HG03442 (cell line): ENCODE measurements at regions not wholly inside any gene's neighbourhood (a gene's known extent, or its start where the extent isn't known, plus 50 kb on each side); places are given as distances from the start of the nearest gene placed in this dataset.

Source experiments
- ATAC-seq: cut with Tn5 transposase; IDR thresholded peaks from one replicate; pipeline ENCODE4 v1.9.1; 2021; ENCODE audit warnings: mild to moderate bottlenecking, moderate library complexity; ENCODE audit not compliant: unreplicated experiment

DNA sequence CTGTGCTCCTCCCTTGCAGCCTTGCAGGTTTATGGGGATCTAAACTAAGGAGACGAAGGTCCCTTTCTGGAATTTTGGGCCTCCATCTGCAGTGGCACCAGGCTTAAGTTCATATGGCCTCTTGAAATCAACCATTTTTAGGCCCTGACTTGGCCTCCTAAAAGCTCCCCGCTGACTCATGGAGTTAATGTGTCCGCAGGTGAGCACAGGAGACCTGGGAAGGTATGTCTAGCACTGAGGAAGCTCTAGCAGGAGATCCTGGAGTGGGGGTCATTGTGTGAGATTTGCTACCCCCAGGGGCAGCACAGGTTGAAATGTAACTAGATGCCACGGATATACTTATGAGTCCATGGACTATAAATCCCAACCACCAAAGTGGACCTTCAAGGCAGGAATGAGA is 95.9 kb upstream of the CELF4 start:
- no peak for ATAC-seq

DNA sequence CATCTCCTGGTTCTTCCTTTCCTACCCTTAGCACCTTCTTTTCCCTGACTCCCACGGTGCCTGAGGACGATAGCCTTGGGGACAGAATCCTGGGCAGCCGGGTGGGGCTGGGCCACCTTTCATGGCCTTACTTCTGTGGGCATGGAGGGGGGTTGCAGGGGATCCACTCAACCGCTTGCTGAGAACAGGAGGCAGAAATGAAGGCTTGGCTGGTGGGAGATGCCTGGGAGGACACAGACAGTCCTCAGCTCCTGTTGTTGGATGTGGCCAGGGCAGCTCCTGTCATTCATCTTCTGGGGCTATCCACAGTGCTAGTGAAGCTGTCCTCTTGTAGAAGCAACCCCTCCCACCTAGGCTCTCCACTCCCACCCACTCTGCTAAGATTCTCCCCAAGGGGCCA is 95.5 kb upstream of the CELF4 start:
- ATAC-seq, result no peak

DNA sequence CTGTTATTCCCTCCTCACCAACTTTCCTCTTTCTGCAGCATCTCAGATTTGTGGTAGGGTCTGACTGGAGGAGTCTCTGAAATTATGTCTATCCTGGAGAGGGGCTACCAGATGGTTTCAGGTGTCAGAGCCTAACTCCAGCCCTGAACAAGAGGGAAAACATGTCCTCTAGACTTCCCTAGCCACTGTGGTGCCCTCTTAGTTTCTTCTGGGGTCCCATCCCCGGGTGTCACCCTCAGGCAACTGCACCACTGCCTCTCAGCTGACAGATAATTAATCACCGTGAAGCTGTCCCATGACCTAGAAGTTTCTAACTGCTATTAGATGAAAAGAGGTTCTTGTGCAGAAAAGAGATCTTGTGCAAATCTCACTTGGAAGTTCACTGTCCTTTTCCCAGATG is 95.1 kb upstream of the CELF4 start:
- no peak for ATAC-seq

DNA sequence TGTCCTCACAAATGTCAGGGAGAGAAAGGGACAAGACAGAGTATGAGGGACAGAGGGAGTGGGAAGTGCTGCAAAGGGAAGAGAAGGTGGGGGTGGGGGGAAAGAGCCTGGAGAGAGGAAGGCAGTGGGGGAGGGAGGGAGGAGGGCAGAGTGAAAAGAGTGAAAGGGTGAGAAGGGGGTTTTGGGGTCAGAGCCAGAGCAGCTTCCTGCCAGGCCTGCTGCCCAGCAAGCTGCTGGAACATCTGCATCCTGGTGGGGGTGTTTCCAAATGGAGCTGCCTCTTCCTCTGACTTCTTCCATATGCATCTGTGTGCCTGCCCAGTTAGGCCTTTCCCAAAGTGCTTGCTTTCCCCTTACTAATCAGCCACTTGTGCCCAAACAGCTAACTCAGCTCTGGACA is 94.3 kb upstream of the CELF4 start:
- no peak for ATAC-seq

DNA sequence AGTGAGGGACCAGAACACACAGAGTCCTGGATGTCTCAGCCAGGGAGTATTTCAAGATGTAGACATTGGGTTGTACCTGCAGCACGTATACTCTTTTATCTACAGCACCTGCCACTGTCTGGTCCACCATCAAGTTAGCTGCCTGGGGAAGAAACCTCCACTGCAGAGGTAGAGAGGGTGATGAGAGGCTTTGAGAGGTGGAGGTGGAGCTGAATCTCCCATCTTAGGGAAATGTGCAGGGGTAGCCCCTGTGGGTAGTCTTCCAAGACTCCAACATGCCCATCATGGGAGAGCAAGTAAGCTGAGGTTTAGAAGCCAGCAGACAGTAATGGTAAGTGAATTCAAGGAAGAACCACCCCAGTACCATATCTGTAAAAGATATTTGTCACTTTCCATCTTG is 93.3 kb upstream of the CELF4 start:
- ATAC-seq, result no peak

DNA sequence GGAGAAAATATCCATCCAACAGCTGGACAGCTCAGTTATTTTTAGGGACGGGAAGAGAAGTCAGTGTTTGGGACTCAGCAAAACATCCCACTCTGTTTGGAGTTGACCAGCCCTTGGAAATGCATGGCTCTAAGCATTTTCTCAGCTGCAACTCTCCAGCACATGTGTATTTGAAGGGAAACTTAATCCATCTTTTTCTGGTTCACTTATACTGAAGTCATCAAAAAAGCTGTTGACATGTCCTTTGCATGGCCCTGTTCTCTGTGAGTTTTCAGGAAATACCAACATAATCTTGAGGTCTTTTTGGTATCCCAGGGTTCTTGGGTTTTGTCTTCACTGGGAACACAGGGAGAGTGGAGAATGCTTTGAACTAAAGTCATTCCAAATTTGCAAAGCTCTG is 91.9 kb upstream of the CELF4 start:
- ATAC-seq, result no peak

DNA sequence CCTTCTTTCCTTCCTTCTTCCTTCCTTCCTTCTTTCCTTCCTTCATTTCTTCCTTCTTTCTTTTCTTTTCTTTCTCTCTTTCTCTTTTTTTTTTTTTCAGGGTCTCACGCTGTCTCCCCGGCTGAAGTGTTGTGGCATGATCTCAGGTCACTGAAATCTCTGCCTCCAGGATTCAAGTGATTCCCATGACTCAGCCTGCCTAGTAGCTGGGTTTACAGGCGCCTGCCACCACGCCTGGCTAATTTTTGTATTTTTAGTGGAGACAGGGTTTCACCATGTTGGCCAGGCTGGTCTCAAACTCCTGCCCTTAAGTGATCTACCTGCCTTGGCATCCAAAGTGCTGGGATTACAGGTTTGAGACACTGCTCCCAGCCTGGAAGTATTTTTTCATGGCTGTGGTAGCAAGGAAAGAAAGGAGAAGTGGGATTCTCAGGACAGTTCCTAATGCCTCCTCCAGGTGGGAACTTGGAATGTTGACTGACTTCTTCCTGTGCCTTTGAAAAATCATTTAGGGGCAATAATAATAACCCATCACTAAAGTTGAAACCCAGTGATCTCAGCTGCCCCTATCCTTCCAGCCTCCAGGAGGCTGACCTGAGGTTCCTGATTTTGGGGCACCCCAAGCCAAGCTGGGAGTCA is 89.3 kb upstream of the CELF4 start:
- ATAC-seq, result no peak

DNA sequence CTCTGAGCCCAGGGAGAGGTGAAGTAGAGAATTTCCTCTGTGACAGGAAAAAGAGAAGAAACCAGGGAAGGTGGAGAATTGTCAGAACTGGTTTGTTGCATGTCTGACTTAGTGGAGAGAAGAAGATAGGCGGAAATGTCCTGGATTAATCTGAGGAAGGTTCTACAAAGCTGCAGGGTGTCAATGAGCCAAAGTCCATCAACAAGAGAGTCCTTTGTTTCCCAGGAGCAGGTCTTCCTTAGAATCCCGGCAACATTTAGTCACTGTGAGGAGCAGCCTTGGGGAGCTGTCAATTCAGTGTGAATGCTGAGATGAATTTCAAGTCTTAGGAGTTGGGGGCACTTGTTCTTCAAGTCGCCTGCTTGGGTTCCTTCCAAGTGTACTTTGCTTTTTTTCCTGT is 88.4 kb upstream of the CELF4 start:
- ATAC-seq, result no peak

DNA sequence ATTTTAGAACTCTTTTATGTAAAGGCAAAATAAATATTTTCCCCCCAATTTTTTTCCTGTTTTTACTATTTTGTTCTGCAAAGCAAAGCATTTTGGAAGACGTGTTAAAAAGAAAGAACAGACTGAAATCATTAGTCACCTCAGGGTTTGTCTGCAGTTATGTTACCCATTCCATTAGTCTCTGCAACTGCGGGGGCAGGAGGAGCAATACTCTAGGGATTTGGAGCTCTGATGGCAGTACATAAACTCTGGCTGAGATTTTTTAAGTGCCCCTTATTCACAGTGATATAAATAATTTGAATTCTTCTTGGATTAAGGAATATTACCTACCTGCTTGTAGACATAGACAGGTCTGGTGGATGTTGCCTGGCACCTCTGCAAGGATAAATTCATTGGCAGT is 88.0 kb upstream of the CELF4 start:
- ATAC-seq, result no peak

DNA sequence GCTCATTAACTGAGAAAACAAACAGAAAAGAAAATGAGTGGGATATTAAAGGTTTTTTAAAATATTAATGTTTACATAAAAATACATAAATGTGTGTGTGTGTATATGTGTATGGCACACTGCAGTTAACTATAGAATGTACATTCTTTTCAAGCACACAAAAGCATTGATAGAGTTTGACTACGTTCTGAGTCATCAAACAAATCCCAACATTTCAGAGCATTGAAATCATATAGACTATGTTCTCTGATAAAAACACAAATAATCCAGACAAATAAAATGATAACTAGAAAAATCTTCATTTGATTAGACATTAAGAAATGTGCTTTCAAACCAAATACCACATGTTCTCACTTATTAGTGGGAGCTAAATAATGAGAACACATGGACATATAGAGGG is 84.3 kb upstream of the CELF4 start:
- ATAC-seq, result no peak

DNA sequence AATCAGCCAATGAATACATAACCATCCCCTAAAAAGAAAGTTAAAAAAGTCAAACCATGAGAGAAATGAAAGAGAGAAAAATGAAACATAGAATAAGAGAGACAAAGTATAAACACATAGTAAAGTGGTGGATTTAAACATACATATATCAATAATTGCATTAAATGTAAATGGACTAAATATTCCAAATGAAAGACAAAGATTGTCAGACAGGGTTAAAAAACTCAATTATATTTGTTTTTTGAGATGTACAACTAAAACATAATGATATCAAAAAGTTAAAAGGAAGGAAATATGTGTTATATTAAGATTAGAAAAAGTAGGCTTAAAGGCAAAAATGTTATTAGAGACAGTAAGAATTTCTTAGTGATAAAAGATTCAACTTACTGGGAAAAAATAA is 83.8 kb upstream of the CELF4 start:
- no peak for ATAC-seq

DNA sequence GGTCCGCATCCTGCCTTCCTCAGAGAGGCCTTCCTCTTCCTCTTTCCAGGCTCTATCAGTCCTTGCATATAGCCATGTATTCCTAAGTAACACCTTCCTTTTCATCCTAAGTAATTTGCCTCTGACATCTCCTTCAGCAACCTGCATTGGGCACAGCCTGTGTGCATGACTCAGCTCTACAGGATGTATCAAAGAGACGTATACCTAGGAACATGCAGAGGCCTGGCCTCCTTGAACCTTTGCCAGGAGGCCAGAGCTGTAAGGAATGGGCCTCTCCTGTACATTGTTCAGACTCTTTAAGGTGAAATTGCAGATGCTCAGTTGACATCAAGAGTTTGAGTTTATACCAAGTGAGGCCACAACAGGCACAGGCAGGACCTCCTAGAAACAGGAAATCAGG is 76.0 kb upstream of the CELF4 start:
- ATAC-seq, result no peak

DNA sequence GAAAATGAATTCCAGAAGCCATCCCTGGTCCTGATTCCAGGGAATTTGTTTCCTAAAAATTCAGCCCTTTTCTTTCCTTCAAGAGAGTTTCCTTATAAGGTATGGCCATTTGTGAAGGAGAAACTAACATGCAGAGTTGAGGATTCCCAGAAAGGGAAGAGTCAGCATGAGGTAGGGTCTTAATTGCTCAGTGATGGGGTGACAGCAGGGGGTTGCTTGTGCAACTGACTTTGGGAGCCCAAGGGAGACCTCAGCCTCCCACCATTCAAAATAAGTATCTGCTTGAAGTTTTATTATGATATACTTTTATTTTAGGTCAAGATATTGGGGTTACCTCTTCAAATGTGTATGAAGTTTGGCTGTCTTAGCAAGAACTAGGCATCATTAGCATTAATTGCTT is 74.9 kb upstream of the CELF4 start:
- ATAC-seq, result no peak

DNA sequence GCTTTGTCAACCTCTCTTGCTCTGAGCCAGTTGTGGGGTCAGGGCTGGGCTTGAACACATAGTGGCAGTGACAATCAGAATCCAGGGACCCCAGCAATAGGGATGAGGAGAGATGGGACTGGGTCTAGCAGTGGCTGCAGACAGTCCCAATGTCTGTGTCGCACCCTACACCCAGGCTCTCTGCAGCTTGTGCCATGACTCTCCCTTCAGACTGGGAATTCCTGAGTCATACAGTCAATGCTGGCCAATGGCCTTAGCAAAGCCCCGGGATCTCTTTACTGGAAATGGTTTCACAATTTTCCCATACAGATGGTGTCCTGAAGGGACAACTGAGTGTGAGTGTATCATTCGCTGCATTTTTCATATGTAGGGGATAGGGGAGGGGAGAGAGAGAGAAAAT is 74.2 kb upstream of the CELF4 start:
- ATAC-seq, result no peak

DNA sequence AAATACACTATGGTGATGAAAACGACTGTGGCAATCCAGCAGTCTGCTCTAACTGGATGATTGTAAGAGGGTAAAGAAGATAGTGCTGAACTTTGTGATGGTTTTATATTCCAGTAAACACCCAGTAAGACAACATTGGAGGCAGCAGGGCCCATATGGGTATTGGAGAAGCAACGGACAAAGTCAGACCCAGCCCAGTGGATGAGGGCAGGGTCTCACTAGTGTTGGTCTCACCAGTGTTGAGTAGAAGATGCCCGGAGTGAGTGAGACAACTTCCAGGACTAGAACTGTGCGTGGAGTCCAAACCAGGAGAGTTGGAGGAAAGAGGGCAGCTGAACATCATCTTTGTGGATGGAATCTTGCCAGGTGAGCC is 71.9 kb upstream of the CELF4 start:
- no peak for ATAC-seq

DNA sequence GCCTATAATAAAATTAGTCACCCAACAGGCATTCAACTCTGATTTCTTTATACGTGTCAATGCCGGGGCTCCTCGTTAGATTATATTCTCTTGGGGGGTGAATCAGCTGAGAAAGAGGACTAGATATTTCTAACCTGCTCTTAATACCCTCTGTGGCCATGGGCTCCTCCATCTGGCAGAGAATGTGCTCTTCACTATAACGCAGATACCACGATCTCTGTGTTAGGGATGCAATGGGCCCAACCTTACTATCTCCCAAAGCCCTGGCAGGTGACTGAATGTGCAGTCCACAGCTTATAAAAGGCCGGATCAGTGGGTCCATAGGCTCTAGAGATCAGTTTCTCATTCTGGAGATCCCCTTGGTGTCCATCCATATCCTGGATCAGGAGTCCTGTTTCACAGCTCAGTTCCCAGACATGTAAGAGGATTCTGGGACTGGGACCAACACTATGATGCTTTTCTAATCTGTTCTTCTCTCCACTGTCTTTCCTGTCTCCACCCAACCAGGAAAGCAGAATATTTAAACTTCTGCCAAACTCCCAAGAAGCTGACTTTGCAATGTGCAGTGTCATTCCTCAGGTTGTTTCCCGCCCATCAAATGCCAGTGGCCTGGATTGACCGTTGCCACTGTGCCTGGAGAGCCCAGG is 71.4 kb upstream of the CELF4 start:
- no peak for ATAC-seq

DNA sequence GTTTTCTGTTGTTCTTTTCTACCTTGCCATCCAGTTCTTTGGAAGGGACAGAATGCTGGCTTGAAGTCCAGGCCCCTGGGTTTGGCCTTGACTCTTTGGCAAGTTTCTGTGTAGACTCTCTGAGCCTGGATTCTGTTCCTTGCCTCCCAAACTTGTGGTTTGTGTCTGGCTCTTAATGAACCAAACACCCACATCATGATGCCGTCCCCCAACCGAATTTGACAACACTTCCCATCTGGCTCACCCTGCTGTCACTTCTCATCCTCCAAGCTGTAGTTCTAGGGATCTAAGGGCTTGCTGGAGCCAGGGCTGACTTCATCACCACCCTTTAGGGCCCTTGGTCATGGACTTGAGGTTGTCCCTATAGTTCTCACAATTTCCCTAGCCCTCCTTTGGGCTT is 68.9 kb upstream of the CELF4 start:
- no peak for ATAC-seq

DNA sequence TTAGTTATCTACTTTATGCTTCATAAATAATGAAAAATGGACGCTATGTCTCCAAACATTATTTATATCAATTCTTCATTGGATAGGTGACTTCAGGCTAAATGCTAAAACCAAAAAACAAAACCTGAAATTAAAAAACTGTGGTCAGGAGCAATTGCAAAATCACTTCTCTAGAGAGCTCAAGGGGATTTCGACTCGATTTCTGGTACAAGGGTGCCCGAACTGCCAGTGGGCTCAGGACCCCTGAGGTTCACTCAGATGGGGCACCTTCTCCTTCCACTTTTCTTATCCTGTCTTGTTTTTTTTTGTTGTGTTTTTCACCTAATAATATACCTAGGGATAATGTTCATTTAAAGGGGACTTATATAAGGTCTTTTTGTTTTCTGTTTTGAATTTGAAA is 65.8 kb upstream of the CELF4 start:
- ATAC-seq, result no peak

DNA sequence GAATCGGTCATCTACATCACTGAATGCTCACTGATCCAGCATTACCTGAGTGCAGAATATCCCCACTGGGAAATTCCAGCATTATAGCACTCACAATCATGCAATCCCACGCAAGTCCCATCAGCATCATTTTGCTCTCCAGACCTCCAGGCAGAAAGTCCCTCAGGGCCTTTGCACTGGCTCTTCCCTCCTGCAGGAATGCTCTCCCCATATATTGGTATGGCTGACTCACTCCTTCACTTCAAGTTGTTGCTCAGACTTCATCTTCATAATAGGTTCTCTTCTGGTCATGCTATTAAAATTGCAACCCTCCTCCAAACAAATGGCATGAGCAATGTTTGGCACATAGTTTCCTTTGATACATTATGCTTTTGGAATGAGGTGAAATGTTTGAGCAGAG is 64.7 kb upstream of the CELF4 start:
- ATAC-seq, result no peak

DNA sequence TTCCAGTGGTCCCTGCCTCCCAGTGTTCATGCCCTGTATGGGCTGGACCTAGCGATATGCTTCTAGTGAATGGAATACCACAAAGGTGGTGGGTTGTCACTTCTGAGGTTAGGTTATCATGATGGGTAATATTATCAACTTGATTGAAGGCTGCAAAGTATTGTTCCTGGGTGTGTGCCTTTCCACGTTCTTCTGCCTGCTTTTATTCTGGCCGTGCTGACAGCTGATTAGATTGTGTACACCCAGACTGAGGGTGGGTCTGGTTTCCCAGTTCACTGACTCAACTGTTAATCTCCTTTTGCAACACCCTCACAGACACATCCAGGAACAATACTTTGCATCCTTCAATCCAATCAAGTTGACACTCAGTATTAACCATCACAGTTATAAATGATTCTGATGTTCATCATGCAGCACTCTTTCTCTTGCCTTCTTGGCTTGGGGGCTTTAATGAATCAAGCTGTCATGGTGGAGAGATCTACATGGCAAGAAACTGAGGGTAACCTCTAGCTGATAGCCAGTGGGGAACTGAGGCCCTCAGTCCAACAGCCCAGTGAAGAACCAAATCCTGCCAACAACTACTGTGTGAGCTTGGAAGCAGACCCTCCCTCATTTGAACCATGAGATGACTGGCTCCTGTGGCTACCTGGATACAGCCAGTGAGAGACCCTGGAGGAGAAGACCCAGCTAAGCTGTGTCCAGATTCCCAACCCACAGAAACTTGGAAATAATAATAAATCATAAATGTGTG is 63.0 kb upstream of the CELF4 start:
- no peak for ATAC-seq

DNA sequence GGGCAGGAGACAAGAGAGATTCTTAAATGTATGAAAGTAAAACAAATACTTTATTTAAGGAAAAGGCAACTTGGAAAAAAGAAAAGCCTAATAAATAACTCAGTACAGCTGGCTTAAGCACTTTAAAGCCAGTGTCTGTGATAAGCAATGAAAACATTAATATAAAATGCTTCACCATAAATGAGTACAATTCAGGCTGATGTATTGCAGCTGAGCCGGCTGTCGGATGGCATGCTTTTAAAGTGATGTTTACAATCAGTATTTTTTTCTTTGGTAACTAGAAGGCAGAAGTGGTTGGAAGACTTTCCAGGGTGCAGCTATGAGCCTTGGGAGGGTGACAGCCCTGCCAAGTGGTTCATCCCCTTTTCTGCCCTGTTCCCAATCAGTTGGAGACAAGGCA is 58.7 kb upstream of the CELF4 start:
- no peak for ATAC-seq

DNA sequence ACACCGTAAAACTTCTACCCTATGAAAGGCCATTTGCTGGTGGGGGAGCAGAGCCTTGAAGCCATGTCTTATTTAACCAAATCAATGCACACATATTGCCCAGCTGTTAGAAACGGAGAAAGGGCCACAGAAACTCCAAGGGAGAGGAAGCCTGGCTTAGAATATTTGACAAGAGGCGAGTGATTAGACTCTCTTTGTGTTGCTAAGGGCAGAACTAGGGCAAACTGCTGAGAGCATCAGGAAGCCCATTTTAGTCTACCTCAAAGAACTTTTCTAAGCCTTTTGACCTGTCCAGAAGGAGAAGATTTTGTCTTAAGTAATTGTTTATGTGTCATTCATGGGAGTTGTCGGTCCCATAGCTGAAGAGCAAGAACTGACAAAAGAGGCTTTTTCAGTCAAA is 54.4 kb upstream of the CELF4 start:
- ATAC-seq, result no peak

DNA sequence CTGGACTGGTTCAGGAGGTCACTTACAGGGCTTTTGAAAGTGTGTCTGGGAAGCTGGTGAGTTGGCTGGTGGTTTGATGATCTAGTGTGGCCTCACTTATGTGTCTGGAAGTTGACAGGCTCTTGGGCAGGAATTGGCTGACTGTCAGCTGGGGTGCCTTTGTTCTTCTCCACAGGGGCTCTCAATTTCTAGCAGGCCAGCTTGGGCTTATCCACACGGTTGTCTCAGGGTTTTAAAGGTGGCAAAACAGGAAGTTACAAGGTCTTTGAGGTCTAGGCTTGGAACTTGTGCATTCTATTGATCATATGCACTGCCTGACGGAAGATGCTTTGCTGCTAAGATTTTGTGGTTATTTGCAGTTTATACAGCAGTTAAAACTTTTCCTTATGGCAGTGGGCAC is 52.0 kb upstream of the CELF4 start:
- ATAC-seq, result no peak
